SK-N-SH (cell line): ENCODE measurements at regions not wholly inside any gene's neighbourhood (a gene's known extent, or its start where the extent isn't known, plus 50 kb on each side); places are given as distances from the start of the nearest gene placed in this dataset.

Source experiments
- CTCF ChIA-PET: fragments of 300-600, 350-600 bp; formaldehyde crosslinking; extraction: SDS; loops from one replicate; lab custom pipeline; 2021; lab: Yijun Ruan, JAX
- POLR2A ChIA-PET: fragments of 350-600 bp; sonication (Branson Sonifier 250); formaldehyde crosslinking; extraction: SDS; loops from one replicate; lab custom pipeline; 2020; ENCODE audit warnings: antibody characterized with exemption, inconsistent platforms; lab: Yijun Ruan, JAX
- DNase-seq: peaks from one replicate; pipeline ENCODE4 v3.0.0; 2012
- H2AFZ ChIP-seq: fragments of 200-600 bp; sonication (generic); 2 replicates; pipeline ENCODE4 v1.8.1; 2016; ENCODE audit warnings: antibody characterized with exemption, mild to moderate bottlenecking, low read depth
- H3F3A ChIP-seq: fragments of 200-600 bp; sonication (generic); replicated peaks from 2 replicates; pipeline ENCODE3; 2016; ENCODE audit warnings: antibody characterized with exemption, mild to moderate bottlenecking; ENCODE audit not compliant: insufficient read depth
- H3K27ac ChIP-seq, 2 experiments: fragments of 200-500 bp in 1 of 2; fragments of 200-600 bp in 1 of 2; sonication (Bioruptor generic) in 1 of 2; sonication (generic), shearing (Covaris generic) in 1 of 2; 2 replicates each; pipeline versions ENCODE4 v1.5.1 to v1.6.1; 2014 to 2016; ENCODE audit warnings: low read depth in 2 of 2, inconsistent platforms in 1 of 2, low read length in 1 of 2, mild to moderate bottlenecking in 1 of 2, mixed read lengths in 1 of 2
- H3K27me3 ChIP-seq: fragments of 200-600 bp; sonication (generic), shearing (Covaris generic); 2 replicates; pipeline ENCODE4 v1.6.1; 2016; ENCODE audit warnings: mixed run types; ENCODE audit not compliant: insufficient read depth
- H3K36me3 ChIP-seq, 2 experiments: fragments of 200-500 bp in 1 of 2; fragments of 200-600 bp in 1 of 2; sonication (Bioruptor generic) in 1 of 2; sonication (generic) in 1 of 2; replicated peaks in 1 of 2; 2 replicates each; pipeline versions ENCODE3 to v1.5.1; 2014 to 2016; ENCODE audit warnings: low read length in 1 of 2, mild to moderate bottlenecking in 1 of 2; ENCODE audit not compliant: insufficient read depth in 2 of 2, control insufficient read depth in 1 of 2
- H3K4me1 ChIP-seq, 2 experiments: fragments of 200-500 bp in 1 of 2; fragments of 200-600 bp in 1 of 2; sonication (Bioruptor generic) in 1 of 2; sonication (generic), shearing (Covaris generic) in 1 of 2; 2 replicates each; pipeline versions ENCODE4 v1.5.1 to v1.6.1; 2014 to 2016; ENCODE audit warnings: low read depth in 1 of 2, low read length in 1 of 2, mixed run types in 1 of 2; ENCODE audit not compliant: insufficient read depth in 2 of 2, control insufficient read depth in 1 of 2
- H3K4me2 ChIP-seq: fragments of 200-600 bp; sonication (generic), shearing (Covaris generic); 2 replicates; pipeline ENCODE4 v1.6.1; 2017; ENCODE audit warnings: mixed run types
- H3K4me3 ChIP-seq, 2 experiments: fragments of 200-500 bp in 1 of 2; fragments of 200-600 bp in 1 of 2; sonication (Bioruptor generic) in 1 of 2; sonication (generic), shearing (Covaris generic) in 1 of 2; 2 replicates each; pipeline versions ENCODE4 v1.5.1 to v1.8.1; 2014 to 2016; ENCODE audit warnings: low read depth in 2 of 2, inconsistent platforms in 1 of 2, low read length in 1 of 2, mild to moderate bottlenecking in 1 of 2, mixed read lengths in 1 of 2, moderate library complexity in 1 of 2
- H3K79me2 ChIP-seq: fragments of 200-600 bp; sonication (generic); 2 replicates; pipeline ENCODE4 v1.8.1; 2017; ENCODE audit warnings: mild to moderate bottlenecking; ENCODE audit not compliant: insufficient read depth
- H3K9ac ChIP-seq: fragments of 200-600 bp; sonication (generic); 2 replicates; pipeline ENCODE4 v1.6.1; 2017; ENCODE audit warnings: mixed run types
- H3K9me2 ChIP-seq: fragments of 200-600 bp; sonication (generic); 2 replicates; pipeline ENCODE4 v1.6.1; 2017; ENCODE audit warnings: mixed run types
- H3K9me3 ChIP-seq: fragments of 200-600 bp; sonication (generic); 2 replicates; pipeline ENCODE4 v1.6.1; 2017; ENCODE audit warnings: mixed run types, mild to moderate bottlenecking, moderate library complexity
- H4K20me1 ChIP-seq: fragments of 200-600 bp; sonication (generic); 2 replicates; pipeline ENCODE4 v1.6.1; 2017; ENCODE audit warnings: mild to moderate bottlenecking, mixed run types; ENCODE audit not compliant: insufficient read depth
- CTCF ChIP-seq: fragments of 200-600 bp; sonication (generic); IDR thresholded peaks from 2 replicates; pipeline ENCODE4 v1.6.1; 2017; ENCODE audit warnings: antibody characterized with exemption, mild to moderate bottlenecking, moderate library complexity
- FOSL2 ChIP-seq: IDR thresholded peaks from 2 replicates; pipeline ENCODE4 v1.4.0; 2012; ENCODE audit warnings: low read depth, mild to moderate bottlenecking, moderate library complexity, borderline replicate concordance
- FOXJ3 ChIP-seq: sonication (generic); formaldehyde crosslinking; IDR thresholded peaks from 2 replicates; pipeline ENCODE4 v1.5.1; 2020; ENCODE audit warnings: mild to moderate bottlenecking, missing genetic modification reagents
- FOXM1 ChIP-seq: IDR thresholded peaks from 2 replicates; pipeline ENCODE4 v1.4.0; 2012; ENCODE audit warnings: low read depth, mild to moderate bottlenecking
- IRF3 ChIP-seq: fragments of 150-350 bp; IDR thresholded peaks from 2 replicates; pipeline ENCODE4 v1.6.1; 2016; ENCODE audit warnings: mild to moderate bottlenecking, low read depth, low read length
- MAX ChIP-seq: IDR thresholded peaks from 2 replicates; pipeline ENCODE4 v1.4.0; 2012; ENCODE audit warnings: low read depth
- NFIC ChIP-seq: IDR thresholded peaks from 2 replicates; pipeline ENCODE4 v1.4.0; 2012; ENCODE audit warnings: borderline replicate concordance
- NRF1 ChIP-seq: IDR thresholded peaks from 2 replicates; pipeline ENCODE4 v1.6.1; 2012; ENCODE audit warnings: low read depth, mild to moderate bottlenecking, low read length
- RXRA ChIP-seq: IDR thresholded peaks from 2 replicates; pipeline ENCODE4 v1.4.0; 2012; ENCODE audit warnings: low read depth, mild to moderate bottlenecking, borderline replicate concordance
- SIN3A ChIP-seq: IDR thresholded peaks from 2 replicates; pipeline ENCODE4 v1.6.1; 2012; ENCODE audit warnings: low read depth, mild to moderate bottlenecking, low read length, moderate library complexity, borderline replicate concordance
- USF1 ChIP-seq: IDR thresholded peaks from 2 replicates; pipeline ENCODE4 v1.4.0; 2012; ENCODE audit warnings: low read depth, borderline replicate concordance
- WGBS: methylation state at CpG from one replicate; pipeline ENCODE4 v1.1.6; 2017; ENCODE audit warnings: low lambda C conversion rate; 5-methylcytosine and 5-hydroxymethylcytosine counted together

GRCh38 chr10:28411648-28412047 is 108.8 kb upstream of the MPP7 start:
- Histone ChIP-seq H3K9me3 (no peaks in the 10 kb centered on the region), H4K20me1 (no peaks in the 10 kb centered on the region), H3K9me2 (no peaks in the 10 kb centered on the region), H3K27me3 (no peaks in the 10 kb centered on the region), H3F3A (no peaks in the 10 kb centered on the region), H3K4me1 (no peaks in the 10 kb centered on the region), H3K36me3 (no peaks in the 10 kb centered on the region), H3K4me3 (no peak overlapping the region), H3K27ac (no peak overlapping the region), H3K9ac (no peak overlapping the region), H3K4me2 (no peak overlapping the region), H2AFZ (no peak overlapping the region), H3K79me2 (no peaks in the 10 kb centered on the region)
- TF ChIP-seq MAX (no peak), FOXM1 (no peak), NFIC (no peak), USF1 (no peak), NRF1 (no peak), IRF3 (no peak), FOSL2 (no peak), RXRA (no peak), FOXJ3 (CRISPR knock-in tag) (no peak), CTCF (no peak), SIN3A (no peak)
- ChIA-PET POLR2A (no interaction called here), CTCF (interaction anchor here (1.0 to 2.8 kb wide), 2 partner anchors 10 to 130 kb away, joined by 3 to 8 read pairs; no protein-coding TSS in a partner anchor)
- 13% methylated on average over 4 of the region's 4 CpGs for WGBS
- no peak for DNase-seq

- no peaks in the 10 kb centered on the region for H4K20me1 ChIP-seq
- H3K4me3 ChIP-seq = no peak overlapping the region
- H3K79me2 ChIP-seq = no peaks in the 10 kb centered on the region
- no peaks in the 10 kb centered on the region for H3K9me3 ChIP-seq
- POLR2A ChIA-PET = no interaction called here
- TF ChIP-seq SIN3A (no peak), FOXJ3 (CRISPR knock-in tag) (no peak)
- TF ChIP-seq, all 33 proteins: peak for 0
- H3K27me3 ChIP-seq = no peaks in the 10 kb centered on the region
- CTCF ChIA-PET = interaction anchor here (1.1 kb wide), 1 partner anchor 25 kb away, joined by 3 read pairs; no protein-coding TSS in a partner anchor
- no peak overlapping the region for H3K4me2 ChIP-seq
- no peaks in the 10 kb centered on the region for H3K36me3 ChIP-seq
- H3F3A ChIP-seq = no peaks in the 10 kb centered on the region
- H3K27ac ChIP-seq = no peak overlapping the region
- WGBS = 10% methylated on average over 2 of the region's 2 CpGs
- H3K9me2 ChIP-seq = no peaks in the 10 kb centered on the region
- no peak overlapping the region for H2AFZ ChIP-seq
- no peak overlapping the region for H3K9ac ChIP-seq
- no peak for DNase-seq
- H3K4me1 ChIP-seq = no peaks in the 10 kb centered on the region
These were observed 114.8 kb upstream of the WAC start for GRCh38 chr10:28418069-28418468.
